ENCODE measurements at regions not wholly inside any gene's neighbourhood (a gene's known extent, or its start where the extent isn't known, plus 50 kb on each side); places are given as distances from the start of the nearest gene placed in this dataset.
"Not testable (repeated sequence)": the region's sequence is repeated elsewhere in the genome, so short reads cannot be mapped to it uniquely, and the experiment has no call there.

DNA sequence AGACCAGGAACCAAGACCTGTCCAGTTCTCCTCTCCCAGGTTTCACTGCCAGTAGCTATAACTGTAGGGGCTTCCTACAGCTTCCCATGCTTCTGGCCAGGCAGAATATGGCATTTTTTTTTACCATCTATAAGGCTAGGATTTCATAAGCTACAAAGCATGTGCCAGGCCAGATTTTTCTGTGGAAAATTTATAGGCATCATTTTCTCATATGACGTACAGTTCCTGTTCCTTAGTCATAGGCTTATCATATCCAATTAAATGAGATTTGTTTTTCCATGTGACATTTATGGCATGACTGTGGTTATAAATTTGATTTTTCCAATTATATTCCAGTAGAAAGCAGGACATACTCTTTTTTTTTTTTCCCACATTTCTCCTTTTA, 208.6 kb upstream of the NPY start:
- ChIA-PET CTCF (interaction anchor here (0.7 kb wide), 2 partner anchors 29 to 555 kb away, joined by 3 to 5 read pairs; no protein-coding TSS in a partner anchor), POLR2A (ENCODE audit: low non-redundant PET) (no interaction called here)
- H3K27ac ChIP-seq = no peak overlapping the region
- no peak for TF ChIP-seq CTCF (conservative IDR thresholded peaks at IDR 0.05; ENCODE audit: low read depth)
- DNase-seq (ENCODE audit: low spot score) = peak; percentile 20

- ChIA-PET POLR2A (ENCODE audit: low non-redundant PET) (no interaction called here), CTCF (no interaction called here)
- DNase-seq (ENCODE audit: low spot score) = no peak
- no peak for TF ChIP-seq CTCF (conservative IDR thresholded peaks at IDR 0.05; ENCODE audit: low read depth)
- H3K27ac ChIP-seq = no peak overlapping the region
Measured at GRCh38 chr7:24082826-24083225, 201.2 kb upstream of the NPY start.

- DNase-seq (ENCODE audit: low spot score) = no peak
- no peak for TF ChIP-seq CTCF (conservative IDR thresholded peaks at IDR 0.05; ENCODE audit: low read depth)
- CTCF ChIA-PET = no interaction called here
- H3K27ac ChIP-seq = no peak overlapping the region
- POLR2A ChIA-PET (ENCODE audit: low non-redundant PET) = no interaction called here
Measured at GRCh38 chr7:24102988-24103387, 181.0 kb upstream of the NPY start.

DNA sequence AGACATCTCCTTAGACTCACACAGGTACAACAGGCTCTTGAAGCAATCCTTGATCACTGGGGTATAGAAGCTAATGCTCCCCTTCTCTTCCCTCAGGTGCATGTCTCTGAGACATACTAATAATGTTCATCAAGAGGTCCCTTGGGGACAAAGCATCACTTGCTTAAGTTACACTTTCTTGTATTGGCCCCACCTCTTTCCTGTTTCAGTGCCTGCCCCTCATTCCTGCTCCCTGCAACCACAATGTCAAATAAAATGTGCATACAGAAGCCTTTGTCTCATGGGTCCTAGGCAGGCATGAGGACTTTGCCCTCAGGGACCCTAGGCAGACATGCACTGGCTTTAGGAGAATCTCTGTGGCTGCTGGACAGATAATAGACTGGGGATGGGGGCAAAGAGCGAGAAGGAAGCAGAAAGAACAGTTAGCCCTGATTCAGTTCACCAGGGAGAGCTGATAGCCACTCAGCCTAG, 175.0 kb upstream of the NPY start:
- ChIA-PET POLR2A (ENCODE audit: low non-redundant PET) (no interaction called here), CTCF (no interaction called here)
- H3K27ac ChIP-seq = no peak overlapping the region
- TF ChIP-seq CTCF (conservative IDR thresholded peaks at IDR 0.05; ENCODE audit: low read depth) = no peak
- DNase-seq (ENCODE audit: low spot score) = no peak

DNA sequence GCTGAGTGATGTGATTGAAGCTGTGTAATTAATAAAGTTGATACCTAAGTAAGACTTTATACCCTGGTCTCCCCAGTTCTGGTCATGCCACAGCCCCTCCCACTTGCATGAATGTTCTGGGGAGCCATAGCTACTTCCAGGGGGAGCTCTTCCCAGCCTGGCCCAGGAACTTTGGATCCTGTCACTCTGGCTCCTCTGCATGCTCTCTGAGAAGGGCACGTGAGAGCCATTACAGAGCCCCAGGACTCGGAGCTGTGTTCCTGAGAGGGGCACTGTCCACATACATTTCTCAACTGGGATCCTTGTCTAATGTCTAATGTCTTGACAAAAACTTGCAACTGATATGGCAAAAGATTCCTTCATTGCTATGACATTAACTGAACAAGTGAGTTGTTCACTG, 173.9 kb upstream of the NPY start:
- CTCF ChIA-PET = no interaction called here
- DNase-seq (ENCODE audit: low spot score) = no peak
- H3K27ac ChIP-seq = no peak overlapping the region
- TF ChIP-seq CTCF (conservative IDR thresholded peaks at IDR 0.05; ENCODE audit: low read depth) = no peak
- POLR2A ChIA-PET (ENCODE audit: low non-redundant PET) = no interaction called here

DNA sequence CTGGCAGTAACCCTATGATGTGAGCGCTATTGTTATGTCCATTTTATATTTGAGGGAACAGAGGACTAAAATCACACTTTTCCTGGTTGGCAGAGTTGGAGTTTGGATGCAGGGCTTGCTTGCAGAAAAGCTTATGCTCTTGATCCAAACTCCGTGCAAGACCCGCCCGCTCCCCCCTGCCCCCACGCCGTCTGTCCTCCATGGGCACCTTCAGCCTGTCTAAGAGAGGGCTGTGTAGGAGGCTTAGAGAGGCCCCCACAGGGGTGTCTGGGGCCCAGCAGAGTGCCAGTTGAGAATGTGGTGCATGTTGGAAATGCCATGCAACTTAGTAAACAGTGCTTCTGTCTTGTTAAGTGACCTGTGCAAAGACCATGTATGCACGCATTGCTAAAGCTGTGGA, 170.5 kb upstream of the NPY start:
- POLR2A ChIA-PET (ENCODE audit: low non-redundant PET) = no interaction called here
- no peak for DNase-seq (ENCODE audit: low spot score)
- no peak overlapping the region for H3K27ac ChIP-seq
- no peak for TF ChIP-seq CTCF (conservative IDR thresholded peaks at IDR 0.05; ENCODE audit: low read depth)
- CTCF ChIA-PET = no interaction called here

- no peak overlapping the region for H3K27ac ChIP-seq
- TF ChIP-seq CTCF (conservative IDR thresholded peaks at IDR 0.05; ENCODE audit: low read depth) = no peak
- ChIA-PET POLR2A (ENCODE audit: low non-redundant PET) (no interaction called here), CTCF (no interaction called here)
- DNase-seq (ENCODE audit: low spot score) = no peak
Measured at GRCh38 chr7:24115661-24116060, 168.3 kb upstream of the NPY start.

DNA sequence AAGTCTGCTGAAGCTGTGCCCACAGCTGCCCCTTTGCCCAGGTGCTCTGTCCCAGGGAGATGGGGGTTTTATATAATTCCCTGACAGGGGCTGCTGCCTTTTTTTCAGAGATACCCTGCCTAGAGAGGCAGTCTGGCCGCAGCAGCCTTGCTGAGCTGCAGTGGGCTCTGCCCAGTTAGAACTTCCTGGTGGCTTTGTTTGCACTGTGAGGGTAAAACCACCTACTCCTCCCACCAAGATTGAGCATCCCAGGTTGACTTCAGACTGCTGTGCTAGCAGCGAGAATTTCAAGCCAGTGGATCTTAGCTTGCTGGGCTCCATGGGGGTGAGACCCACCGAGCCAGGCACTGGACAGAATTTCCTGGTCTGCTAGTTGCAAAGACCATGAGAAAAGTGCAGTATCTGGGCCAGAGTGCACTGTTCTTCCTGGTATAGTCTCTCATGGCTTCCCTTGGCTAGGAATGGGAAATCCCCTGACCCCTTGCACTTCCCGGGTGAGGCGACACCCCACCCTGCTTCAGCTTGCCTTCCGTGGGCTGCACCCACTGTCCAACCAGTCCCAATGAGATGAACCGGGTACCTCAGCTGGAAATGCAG, 166.0 kb upstream of the NPY start:
- POLR2A ChIA-PET (ENCODE audit: low non-redundant PET) = not testable (repeated sequence)

More for the DNA sequence above, 166.0 kb upstream of the NPY start:
- not testable (repeated sequence) for DNase-seq (ENCODE audit: low spot score); H3K27ac ChIP-seq
- CTCF ChIA-PET = interaction anchor here (0.5 kb wide), 1 partner anchor 20 kb away, joined by 7 read pairs; no protein-coding TSS in a partner anchor
